OCI-LY7 (cell line): ENCODE measurements at regions not wholly inside any gene's neighbourhood (a gene's known extent, or its start where the extent isn't known, plus 50 kb on each side); places are given as distances from the start of the nearest gene placed in this dataset.

Source experiments
- EZH2phosphoT487 ChIP-seq: fragments of 200-600 bp; sonication (generic); IDR thresholded peaks from 2 replicates; pipeline ENCODE4 v1.6.1; 2018; ENCODE audit warnings: low read depth, borderline replicate concordance, mild to moderate bottlenecking, mixed run types, antibody characterized with exemption, low read length, moderate library complexity, mixed read lengths
- TF ChIP-seq, protein P1 (sequence below): fragments of 200-600 bp; sonication (generic); conservative IDR thresholded peaks from 2 replicates; pipeline ENCODE4 v1.5.1; 2014; ENCODE audit warnings: mild to moderate bottlenecking, antibody characterized with exemption, low read length, moderate library complexity, mixed read lengths

DNA sequence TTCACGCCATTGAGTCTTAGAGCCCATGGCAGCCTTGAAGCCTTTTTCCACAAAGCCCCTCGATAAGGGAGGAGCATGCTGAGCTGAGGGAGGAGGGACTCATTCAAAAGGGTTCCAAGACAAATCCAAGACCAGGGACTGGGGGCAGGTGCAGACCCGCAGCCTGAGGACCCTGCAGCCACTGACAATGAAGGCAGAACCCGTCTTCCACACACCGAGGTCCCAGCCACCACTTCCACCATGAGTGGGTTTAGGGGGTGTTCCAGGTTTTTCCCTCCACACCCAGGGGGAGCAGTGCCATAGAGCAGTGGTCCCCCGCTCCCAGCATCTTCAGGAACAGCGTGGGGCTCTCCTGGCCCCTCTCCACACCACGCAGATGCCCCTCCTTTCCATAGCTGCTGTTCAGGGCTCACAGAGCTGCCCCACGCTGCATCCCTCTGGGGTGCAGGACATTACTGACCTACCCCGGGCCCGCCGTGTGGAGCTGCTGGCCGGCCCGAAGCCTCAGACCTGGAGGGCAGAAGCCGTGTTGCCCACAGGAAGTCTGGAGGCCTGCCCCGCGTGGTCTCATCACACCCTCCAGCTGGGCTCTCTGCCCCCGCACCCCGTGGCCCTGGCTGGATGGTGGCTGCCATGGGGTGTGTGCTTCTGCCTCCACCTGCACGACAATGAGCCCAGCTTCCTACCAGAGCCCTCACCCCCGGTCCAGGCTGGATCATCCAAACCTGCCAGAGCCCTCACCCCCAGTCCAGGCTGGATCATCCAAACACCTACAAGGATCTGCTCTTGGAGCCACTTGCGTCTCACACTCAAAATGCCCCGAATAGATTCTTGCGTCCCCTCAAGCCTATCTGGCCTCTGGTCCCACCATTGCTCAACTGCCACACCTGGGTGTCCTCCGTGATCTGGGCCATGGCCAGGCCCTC is 220.0 kb upstream of the TCERG1L start:
- no peak for TF ChIP-seq EZH2phosphoT487
- TF ChIP-seq, protein P1, sequence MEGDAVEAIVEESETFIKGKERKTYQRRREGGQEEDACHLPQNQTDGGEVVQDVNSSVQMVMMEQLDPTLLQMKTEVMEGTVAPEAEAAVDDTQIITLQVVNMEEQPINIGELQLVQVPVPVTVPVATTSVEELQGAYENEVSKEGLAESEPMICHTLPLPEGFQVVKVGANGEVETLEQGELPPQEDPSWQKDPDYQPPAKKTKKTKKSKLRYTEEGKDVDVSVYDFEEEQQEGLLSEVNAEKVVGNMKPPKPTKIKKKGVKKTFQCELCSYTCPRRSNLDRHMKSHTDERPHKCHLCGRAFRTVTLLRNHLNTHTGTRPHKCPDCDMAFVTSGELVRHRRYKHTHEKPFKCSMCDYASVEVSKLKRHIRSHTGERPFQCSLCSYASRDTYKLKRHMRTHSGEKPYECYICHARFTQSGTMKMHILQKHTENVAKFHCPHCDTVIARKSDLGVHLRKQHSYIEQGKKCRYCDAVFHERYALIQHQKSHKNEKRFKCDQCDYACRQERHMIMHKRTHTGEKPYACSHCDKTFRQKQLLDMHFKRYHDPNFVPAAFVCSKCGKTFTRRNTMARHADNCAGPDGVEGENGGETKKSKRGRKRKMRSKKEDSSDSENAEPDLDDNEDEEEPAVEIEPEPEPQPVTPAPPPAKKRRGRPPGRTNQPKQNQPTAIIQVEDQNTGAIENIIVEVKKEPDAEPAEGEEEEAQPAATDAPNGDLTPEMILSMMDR = no peak
